Anterior cingulate cortex (tissue), 58 donors: ENCODE measurements at regions not wholly inside any gene's neighbourhood (a gene's known extent, or its start where the extent isn't known, plus 50 kb on each side); places are given as distances from the start of the nearest gene placed in this dataset.

Source experiments
- DNase-seq, 58 donors: peaks; one replicate each; lab custom pipeline; 2025; lab: John Stamatoyannopoulos, UW

DNA sequence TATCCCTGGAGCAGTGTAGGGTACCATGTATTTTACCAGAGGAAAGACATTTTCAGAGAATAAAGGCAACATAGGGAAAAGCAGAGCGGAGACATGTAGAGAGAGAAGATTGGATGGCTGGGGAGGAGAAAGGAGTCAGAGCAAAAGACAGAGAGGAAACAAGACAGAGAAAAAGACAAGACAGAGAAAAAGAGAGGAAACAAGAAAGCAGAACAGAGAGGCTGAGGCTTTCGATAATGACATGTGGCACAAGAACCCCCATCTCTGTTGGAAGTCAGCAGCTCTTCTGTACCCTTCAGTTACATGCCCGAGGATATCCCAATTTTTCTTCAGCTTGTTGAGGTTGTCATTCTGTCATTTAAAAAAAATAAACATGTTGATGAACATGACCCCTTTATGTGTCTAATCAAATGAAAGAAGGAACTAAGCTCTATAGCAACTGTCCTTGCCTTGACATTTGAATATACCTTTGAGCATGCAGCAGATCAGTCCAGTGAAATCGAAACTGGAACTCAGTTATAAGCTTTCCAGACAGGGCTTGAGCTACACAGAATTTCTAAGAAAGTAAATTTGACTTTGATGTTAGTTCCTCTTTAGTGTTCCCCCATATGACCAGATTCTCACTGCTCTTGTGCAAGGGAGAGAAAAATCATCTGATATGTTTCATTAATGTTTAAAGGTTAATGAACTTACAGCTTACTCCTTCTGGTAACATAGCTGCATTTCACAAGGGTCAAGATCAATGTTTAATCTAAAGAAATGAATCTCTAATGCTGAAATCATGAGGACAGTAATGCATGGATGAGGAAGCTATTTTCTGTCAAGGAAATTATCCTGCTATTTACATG lies 75.1 kb upstream of the SP4 start:
- DNase-seq = no peak

- no peak for DNase-seq
Measured at GRCh38 chr7:21353388-21353780, 74.5 kb upstream of the SP4 start.

DNA sequence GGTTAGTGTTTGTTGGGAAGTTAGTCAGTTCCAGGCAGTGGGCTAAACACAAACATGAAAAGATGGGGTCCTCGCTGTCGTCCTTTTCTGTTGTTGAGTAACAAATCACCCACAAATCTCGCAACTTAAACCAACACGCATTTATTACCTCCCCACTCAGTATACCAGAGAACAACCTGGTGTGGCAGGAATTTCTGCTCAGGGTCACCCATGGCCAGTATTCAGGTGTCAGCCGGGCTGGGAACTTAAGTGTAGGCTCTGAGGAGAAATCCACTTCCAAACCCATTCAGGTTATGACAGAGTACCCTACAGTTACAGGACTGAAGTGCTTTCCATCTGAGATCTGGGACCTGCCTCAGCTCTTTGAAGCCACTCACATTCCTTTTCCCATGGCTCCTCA lies 73.6 kb upstream of the SP4 start:
- no peak for DNase-seq

GRCh38 chr7:21355406-21355874 lies 72.4 kb upstream of the SP4 start:
- DNase-seq = no peak

DNA sequence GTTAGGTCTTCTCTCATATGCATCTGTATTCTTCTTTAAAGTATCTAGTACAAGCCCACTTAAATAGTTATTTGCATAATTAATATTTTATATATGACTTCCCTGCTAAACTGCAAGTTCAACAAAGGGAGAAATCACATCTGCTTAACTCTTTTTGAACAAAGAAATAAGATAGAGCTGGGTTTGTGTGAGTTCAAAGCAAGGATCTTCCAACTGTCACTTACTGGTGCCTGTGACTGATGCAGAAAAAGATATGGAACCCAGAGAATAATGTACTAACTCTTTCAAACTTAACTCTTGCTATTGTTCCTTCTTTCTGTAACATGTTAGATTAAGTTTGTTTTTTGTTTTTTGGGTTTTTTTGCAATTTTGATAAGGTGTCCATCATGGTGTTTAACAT lies 71.3 kb upstream of the SP4 start:
- DNase-seq = no peak

- DNase-seq = no peak
Measured at GRCh38 chr7:21357151-21358097, 70.5 kb upstream of the SP4 start.

- DNase-seq = no peak
Measured at GRCh38 chr7:21358648-21359047, 69.2 kb upstream of the SP4 start.

DNA sequence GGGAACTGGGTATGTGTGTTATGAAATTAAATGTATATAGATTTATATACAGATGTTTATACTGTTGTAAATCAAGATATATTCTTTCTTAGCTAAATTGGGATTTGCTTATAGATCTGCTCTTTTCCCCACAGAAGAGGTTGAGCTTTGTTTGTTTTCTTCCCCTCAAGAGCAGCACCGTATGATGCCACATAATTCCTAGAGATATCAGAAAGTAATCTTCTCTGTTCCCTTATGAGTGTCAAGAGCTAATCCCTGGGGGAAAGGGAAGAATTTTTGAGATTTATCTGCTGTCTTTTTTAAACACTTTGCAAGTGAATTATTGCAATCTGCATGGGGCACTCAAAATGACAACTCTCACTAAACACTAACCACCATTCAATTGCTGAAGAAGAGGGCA lies 68.7 kb upstream of the SP4 start:
- no peak for DNase-seq

DNA sequence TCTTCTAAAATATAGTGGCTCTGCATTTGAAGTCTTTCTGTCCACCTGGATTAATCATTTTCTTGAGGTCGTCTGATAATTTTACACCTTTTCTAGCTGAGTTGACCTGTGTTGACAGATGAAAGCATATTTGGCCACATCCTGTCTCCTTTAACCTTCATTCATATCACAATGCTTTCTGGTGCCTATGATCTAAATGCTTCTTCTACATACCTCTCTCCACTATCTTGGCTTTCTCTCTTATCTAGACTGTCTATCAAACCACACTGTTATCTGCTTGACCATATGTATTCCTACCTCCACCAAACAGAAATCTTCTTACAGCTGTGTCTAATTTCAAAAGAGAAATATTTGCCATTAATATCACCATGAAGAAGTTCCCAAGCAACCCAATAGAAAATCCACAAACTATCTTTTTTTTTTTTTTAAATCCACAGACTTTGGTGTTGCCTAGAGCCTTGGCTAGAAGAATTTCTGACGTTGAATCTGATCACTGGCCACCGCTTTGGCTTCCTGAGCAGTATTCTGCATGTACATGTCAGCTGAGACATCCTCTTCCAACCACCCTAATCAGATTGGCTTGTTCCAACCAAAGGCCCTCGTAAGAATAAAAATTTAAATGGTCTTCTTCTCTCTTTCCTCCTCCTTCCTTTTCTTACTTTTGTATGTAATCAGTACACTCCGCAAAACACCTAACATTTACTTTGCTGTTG lies 66.3 kb upstream of the SP4 start:
- no peak for DNase-seq

DNA sequence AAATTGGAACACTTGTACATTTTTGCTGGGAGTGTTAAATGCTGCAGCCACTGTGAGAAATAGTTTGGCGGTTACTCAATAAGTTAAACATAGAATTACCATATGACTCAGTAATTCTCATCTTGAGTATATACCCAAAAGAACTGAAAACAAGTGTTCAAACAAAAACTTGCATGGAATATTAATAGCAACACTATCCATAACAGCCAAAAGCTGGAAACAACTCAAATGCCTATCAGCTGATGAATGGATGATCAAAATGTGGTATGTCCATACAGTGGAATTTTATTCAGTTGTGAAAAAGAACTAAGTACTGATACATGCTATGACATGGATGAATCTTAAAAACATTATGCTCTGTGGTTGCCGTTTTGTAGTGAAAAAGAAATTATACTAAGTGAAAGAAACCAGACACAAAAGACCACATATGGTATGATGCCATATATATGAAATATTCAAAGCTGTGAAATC lies 63.0 kb upstream of the SP4 start:
- no peak for DNase-seq

- no peak for DNase-seq
Measured at GRCh38 chr7:21365866-21366624, 61.8 kb upstream of the SP4 start.

GRCh38 chr7:21367081-21367480 lies 60.8 kb upstream of the SP4 start:
- no peak for DNase-seq

DNA sequence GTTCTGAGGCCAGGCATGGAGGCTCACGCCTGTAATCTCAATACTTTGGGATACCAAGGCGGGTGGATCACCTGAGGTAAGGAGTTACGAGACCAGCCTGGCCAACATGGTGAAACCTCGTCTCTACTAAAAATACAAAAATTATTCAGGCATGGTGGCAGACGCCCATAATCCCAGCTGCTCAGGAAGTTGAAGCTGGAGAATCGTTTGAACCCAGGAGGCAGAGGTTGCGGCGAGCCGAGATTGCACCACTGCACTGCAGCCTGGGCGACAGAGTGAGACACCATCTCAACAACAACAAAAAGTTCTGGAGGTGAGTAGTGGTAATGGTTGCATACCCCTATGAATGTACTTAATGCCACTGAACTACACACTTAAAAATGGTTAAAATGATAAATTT lies 60.3 kb upstream of the SP4 start:
- DNase-seq = no peak

GRCh38 chr7:21368317-21368716 lies 59.6 kb upstream of the SP4 start:
- no peak for DNase-seq

DNA sequence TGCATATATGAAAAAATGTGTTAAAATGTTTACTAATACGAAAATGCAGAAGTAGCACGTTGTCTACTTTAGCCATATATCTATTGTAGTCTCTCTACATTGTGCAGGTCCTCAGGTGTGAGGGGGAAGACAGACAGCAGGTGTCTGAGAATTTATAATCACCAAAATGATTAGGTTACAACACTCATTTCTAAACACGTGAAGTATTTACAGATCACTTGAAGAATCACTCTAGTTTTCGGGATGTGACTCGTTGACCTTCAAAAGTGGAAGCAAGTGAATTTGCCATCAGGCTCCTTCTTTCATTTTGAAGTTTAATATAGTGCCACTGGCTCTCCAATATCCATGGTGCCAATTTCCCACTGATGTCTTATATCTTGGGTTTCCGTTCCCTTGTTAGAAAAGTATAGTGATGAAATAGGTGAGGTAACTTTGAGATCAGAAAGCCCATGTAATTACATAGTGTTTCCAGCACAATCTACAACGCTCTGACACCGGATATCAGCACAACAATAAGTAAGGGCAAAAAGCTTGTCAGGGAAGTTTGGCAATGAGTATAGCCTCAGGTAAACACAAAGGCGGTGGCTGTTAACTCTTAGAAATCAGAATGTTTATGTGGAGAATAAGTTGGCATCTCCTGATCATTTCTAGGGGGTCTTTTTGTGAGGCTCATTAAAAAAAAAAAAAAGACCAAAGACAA lies 57.5 kb upstream of the SP4 start:
- no peak for DNase-seq

- no peak for DNase-seq
Measured at GRCh38 chr7:21371360-21371759, 56.5 kb upstream of the SP4 start.

GRCh38 chr7:21373031-21373430 lies 54.9 kb upstream of the SP4 start:
- DNase-seq = no peak

DNA sequence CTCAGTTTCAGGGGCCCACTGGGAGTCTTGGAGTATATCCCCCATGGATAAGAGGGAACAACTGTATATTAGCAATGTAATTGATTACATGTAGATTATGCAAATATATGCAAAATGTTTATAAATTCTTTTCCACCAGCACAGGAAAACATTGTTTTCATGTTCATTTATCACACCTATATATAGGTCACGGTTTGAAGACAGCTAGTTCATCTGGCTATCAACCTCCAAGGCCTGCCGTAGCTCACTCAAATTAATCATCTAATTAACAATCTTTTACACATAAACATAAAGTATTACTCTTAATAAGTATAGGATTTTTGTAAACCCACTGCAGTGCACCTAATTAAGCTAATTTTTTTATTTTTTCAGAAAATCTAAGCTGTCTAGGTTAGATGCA lies 53.7 kb upstream of the SP4 start:
- DNase-seq = no peak

DNA sequence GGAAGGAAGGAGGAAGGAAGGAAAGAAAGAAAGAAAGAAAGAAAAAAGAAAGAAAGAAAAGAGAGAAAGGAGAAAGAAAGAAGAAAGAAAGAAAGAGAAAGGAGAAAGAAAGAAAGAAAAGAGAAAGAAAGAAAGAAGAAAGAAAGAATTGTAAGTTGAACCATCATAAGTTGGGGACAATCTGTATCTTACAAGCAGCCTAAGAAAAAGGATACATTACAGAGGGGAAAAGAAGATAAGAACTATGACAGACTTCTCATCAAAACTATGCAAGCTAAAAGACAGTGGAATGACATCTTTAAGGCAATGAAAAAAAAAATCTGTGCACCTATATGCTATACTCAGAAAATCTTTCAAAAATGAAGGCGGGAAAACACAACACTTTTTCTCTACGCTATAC lies 50.3 kb upstream of the SP4 start:
- DNase-seq = no peak
